Duodenal mucosa (tissue), 2 donors: ENCODE measurements at regions not wholly inside any gene's neighbourhood (a gene's known extent, or its start where the extent isn't known, plus 50 kb on each side); places are given as distances from the start of the nearest gene placed in this dataset.

Experiments used
- H3K27ac ChIP-seq: one replicate; pipeline ENCODE4 v1.7.0; 2013; ENCODE audit warnings: low read depth, low read length
- H3K27me3 ChIP-seq, 2 donors: one replicate each; pipeline ENCODE4 v1.7.0; 2013; ENCODE audit warnings: low read length in 2 of 2, control low read depth in 1 of 2; ENCODE audit not compliant: insufficient read depth in 2 of 2, control insufficient read depth in 1 of 2
- H3K36me3 ChIP-seq, 2 donors: one replicate each; pipeline ENCODE4 v1.7.0; 2013; ENCODE audit warnings: low read length in 2 of 2, control low read depth in 1 of 2; ENCODE audit not compliant: insufficient read depth in 2 of 2, control insufficient read depth in 1 of 2
- H3K4me1 ChIP-seq, 2 donors: one replicate each; pipeline ENCODE4 v1.7.0; 2013; ENCODE audit warnings: low read length in 2 of 2, control low read depth in 1 of 2; ENCODE audit not compliant: insufficient read depth in 2 of 2, control insufficient read depth in 1 of 2
- H3K4me3 ChIP-seq, 2 donors: one replicate each; pipeline ENCODE4 v1.7.0; 2013; ENCODE audit warnings: low read length in 2 of 2, low read depth in 1 of 2
- H3K9ac ChIP-seq, 2 donors: one replicate each; pipeline ENCODE4 v1.7.0; 2013; ENCODE audit warnings: low read length in 2 of 2, low read depth in 1 of 2
- H3K9me3 ChIP-seq, 2 donors: one replicate each; pipeline ENCODE4 v1.7.0; 2013; ENCODE audit warnings: low read length in 2 of 2, control low read depth in 1 of 2; ENCODE audit not compliant: control insufficient read depth in 1 of 2

GRCh38 chr6:118761645-118762044 is 110.3 kb upstream of the CEP85L start:
- Histone ChIP-seq H3K4me1 (no peaks in the 10 kb centered on the region), H3K9ac (no peak overlapping the region), H3K36me3 (no peaks in the 10 kb centered on the region), H3K27ac (no peak overlapping the region), H3K9me3 (no peaks in the 10 kb centered on the region), H3K4me3 (no peak overlapping the region), H3K27me3 (no peaks in the 10 kb centered on the region)

DNA sequence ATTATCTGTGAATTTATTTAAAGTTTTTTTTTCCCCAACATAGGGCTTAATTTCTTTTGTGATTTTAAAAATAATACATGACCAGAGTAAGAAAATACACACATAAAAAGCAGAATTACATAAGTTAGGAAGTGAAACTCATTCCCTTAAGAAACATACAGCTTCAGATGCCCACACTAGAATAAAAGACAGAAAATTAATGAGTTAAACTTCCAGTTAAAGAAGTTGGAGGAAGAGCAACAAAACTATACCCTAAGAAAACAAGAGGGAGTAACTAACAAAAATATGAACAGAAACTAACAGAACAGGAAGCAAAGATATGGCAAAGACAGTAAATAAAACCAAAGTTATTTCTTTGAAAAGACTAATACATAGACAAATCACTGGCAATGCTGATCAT is 107.6 kb upstream of the CEP85L start:
- H3K27ac ChIP-seq = no peak overlapping the region
- no peaks in the 10 kb centered on the region for H3K27me3 ChIP-seq
- no peaks in the 10 kb centered on the region for H3K36me3 ChIP-seq
- no peak overlapping the region for H3K4me3 ChIP-seq
- no peaks in the 10 kb centered on the region for H3K4me1 ChIP-seq
- H3K9me3 ChIP-seq = no peaks in the 10 kb centered on the region
- no peak overlapping the region for H3K9ac ChIP-seq

DNA sequence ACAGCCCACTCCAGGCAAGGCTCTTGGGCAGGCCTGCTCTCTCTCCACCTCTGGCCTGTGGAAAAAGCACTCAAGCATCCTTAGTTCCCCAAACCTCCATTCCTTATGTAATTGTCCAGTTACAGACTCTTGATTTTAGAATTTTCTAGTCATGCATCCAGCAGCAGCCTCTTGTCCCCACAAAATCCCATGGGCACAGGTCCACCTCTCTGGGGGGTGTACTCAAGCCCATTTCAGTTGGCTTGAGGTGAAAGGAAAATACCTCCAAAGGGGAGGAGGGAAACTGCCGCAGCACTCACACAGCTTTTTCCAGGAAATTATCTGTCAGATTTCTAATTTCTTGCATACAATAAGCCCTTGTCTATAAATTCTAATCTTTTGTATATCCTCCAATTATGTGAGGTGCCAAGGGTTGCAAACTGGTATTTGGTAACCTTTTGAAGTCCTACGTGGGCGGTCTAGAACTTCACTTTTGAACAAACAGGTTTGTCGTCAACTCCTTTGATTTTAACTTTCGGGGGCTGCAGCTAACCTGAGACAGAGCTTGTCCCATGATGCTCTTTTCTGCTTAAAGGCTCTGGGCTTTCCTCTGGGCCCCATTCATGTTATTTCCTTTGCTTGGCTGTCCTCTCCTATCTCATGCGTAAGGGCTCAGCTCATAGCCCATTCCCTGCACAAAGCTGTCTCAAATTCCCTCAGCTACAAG is 104.7 kb upstream of the CEP85L start:
- no peaks in the 10 kb centered on the region for H3K9me3 ChIP-seq
- H3K4me1 ChIP-seq = no peaks in the 10 kb centered on the region
- H3K27ac ChIP-seq = no peak overlapping the region
- H3K27me3 ChIP-seq = no peaks in the 10 kb centered on the region
- H3K9ac ChIP-seq = no peak overlapping the region
- no peak overlapping the region for H3K4me3 ChIP-seq
- no peaks in the 10 kb centered on the region for H3K36me3 ChIP-seq

- no peaks in the 10 kb centered on the region for H3K9me3 ChIP-seq
- H3K27ac ChIP-seq = no peak overlapping the region
- no peak overlapping the region for H3K4me3 ChIP-seq
- peaks cover 5 to 7% of the 10 kb centered on the region in 2 donors for H3K4me1 ChIP-seq
- no peak overlapping the region for H3K9ac ChIP-seq
- H3K27me3 ChIP-seq = no peaks in the 10 kb centered on the region
- no peaks in the 10 kb centered on the region for H3K36me3 ChIP-seq
Measured at GRCh38 chr6:118752803-118753202, 101.4 kb upstream of the CEP85L start.

DNA sequence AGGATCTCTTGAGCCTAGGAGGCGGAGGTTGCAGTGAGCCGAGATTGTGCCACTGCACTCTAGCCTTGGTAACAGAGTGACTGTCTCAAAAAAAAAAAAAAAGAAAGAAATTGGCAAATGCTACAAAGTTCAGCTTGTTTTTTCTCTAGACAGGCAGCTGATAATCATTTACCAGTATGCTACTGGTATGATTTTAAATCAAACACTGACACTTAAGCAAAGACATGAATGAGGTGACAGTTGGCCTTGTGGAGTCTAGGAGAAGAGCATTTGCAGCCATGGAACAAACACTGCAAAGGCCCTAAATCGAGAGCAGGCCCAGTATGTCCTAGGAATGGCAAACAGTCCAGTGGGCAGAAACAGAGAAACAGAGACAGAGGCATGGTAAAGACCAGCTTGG is 99.7 kb upstream of the CEP85L start:
- Histone ChIP-seq H3K9ac (no peak overlapping the region), H3K4me1 (peaks cover 7 to 8% of the 10 kb centered on the region in 2 donors), H3K4me3 (no peak overlapping the region), H3K27me3 (no peaks in the 10 kb centered on the region), H3K36me3 (no peaks in the 10 kb centered on the region), H3K9me3 (no peaks in the 10 kb centered on the region), H3K27ac (no peak overlapping the region)

- peaks cover 7 to 8% of the 10 kb centered on the region in 2 donors for H3K4me1 ChIP-seq
- H3K9ac ChIP-seq = no peak overlapping the region
- no peaks in the 10 kb centered on the region for H3K27me3 ChIP-seq
- no peaks in the 10 kb centered on the region for H3K36me3 ChIP-seq
- H3K9me3 ChIP-seq = no peaks in the 10 kb centered on the region
- H3K4me3 ChIP-seq = no peak overlapping the region
- no peak overlapping the region for H3K27ac ChIP-seq
Measured at GRCh38 chr6:118750143-118750542, 98.8 kb upstream of the CEP85L start.

GRCh38 chr6:118748311-118749062 is 97.1 kb upstream of the CEP85L start:
- Histone ChIP-seq H3K36me3 (no peaks in the 10 kb centered on the region), H3K4me1 (peaks cover 7 to 8% of the 10 kb centered on the region in 2 donors), H3K27ac (no peak overlapping the region), H3K9me3 (no peaks in the 10 kb centered on the region), H3K4me3 (no peak overlapping the region), H3K9ac (no peak overlapping the region), H3K27me3 (no peaks in the 10 kb centered on the region)

DNA sequence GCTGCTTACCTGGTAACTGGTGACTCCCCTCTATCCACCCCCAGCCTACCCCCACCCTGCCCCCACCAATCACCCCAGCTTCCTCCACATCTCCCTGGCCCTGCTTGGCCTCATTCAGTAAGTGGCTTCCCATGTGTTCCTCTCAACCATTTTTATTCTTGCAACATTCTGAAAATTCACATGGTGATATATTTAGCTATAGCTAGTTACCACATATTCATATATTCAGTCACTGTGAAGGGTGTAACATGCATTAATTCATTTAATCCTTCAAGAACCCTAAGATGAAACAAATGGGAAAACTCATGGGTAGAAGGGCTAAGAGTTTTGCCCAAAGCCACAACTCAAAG is 95.4 kb upstream of the CEP85L start:
- Histone ChIP-seq H3K27me3 (no peaks in the 10 kb centered on the region), H3K36me3 (no peaks in the 10 kb centered on the region), H3K9me3 (no peaks in the 10 kb centered on the region), H3K27ac (no peak overlapping the region), H3K9ac (no peak overlapping the region), H3K4me3 (no peak overlapping the region), H3K4me1 (peaks cover 7 to 8% of the 10 kb centered on the region in 2 donors)

GRCh38 chr6:118746145-118746824 is 94.9 kb upstream of the CEP85L start:
- Histone ChIP-seq H3K9me3 (no peaks in the 10 kb centered on the region), H3K27ac (no peak overlapping the region), H3K4me3 (no peak overlapping the region), H3K4me1 (peaks cover 7 to 8% of the 10 kb centered on the region in 2 donors), H3K27me3 (no peaks in the 10 kb centered on the region), H3K9ac (no peak overlapping the region), H3K36me3 (no peaks in the 10 kb centered on the region)

DNA sequence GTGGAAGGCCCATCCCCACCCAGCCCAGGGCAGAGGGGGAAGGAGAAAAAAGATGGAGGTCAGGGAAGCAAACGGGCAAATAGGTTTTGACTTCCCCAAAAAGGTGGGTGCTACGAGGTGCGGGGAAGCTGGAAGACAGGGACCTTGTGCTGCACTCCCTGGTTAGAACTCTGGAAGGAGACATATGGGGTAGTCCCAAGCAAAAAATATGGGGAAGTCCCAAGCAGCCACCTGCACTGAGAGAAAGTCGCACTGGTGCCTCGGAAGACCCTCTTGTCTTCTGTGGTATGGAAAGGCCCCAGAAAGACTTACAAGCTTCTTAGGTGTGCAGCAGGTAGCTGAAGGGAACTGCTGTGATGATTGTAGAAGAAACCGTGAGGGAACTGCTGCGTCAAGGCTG is 93.8 kb upstream of the CEP85L start:
- Histone ChIP-seq H3K9ac (no peak overlapping the region), H3K27ac (no peak overlapping the region), H3K9me3 (no peaks in the 10 kb centered on the region), H3K36me3 (no peaks in the 10 kb centered on the region), H3K4me3 (no peak overlapping the region), H3K27me3 (no peaks in the 10 kb centered on the region), H3K4me1 (peaks cover 7 to 8% of the 10 kb centered on the region in 2 donors)
